GM18502 (cell line): ENCODE measurements at regions not wholly inside any gene's neighbourhood (a gene's known extent, or its start where the extent isn't known, plus 50 kb on each side); places are given as distances from the start of the nearest gene placed in this dataset.

Source experiments
- ATAC-seq: cut with Tn5 transposase; IDR thresholded peaks from one replicate; pipeline ENCODE4 v1.9.1; 2021; ENCODE audit warnings: mild to moderate bottlenecking; ENCODE audit not compliant: unreplicated experiment, poor library complexity

GRCh38 chr12:91523831-91524230 is 341.2 kb upstream of the DCN start:
- ATAC-seq: no peak

- no peak for ATAC-seq
Measured at GRCh38 chr12:91516695-91517047, 334.1 kb upstream of the DCN start.

- no peak for ATAC-seq
Measured at GRCh38 chr12:91515944-91516694, 333.5 kb upstream of the DCN start.

GRCh38 chr12:91513313-91513712 is 330.7 kb upstream of the DCN start:
- ATAC-seq: no peak

- no peak for ATAC-seq
Measured at GRCh38 chr12:91511795-91512420, 329.3 kb upstream of the DCN start.

GRCh38 chr12:91507754-91508153 is 325.1 kb upstream of the DCN start:
- no peak for ATAC-seq

GRCh38 chr12:91506452-91506851 is 323.8 kb upstream of the DCN start:
- ATAC-seq: no peak

GRCh38 chr12:91505006-91505405 is 322.4 kb upstream of the DCN start:
- no peak for ATAC-seq

- no peak for ATAC-seq
Measured at GRCh38 chr12:91502208-91502607, 319.6 kb upstream of the DCN start.

- ATAC-seq: no peak
Measured at GRCh38 chr12:91496337-91496736, 313.7 kb upstream of the DCN start.

GRCh38 chr12:91493308-91493707 is 310.7 kb upstream of the DCN start:
- ATAC-seq: no peak

- ATAC-seq: no peak
Measured at GRCh38 chr12:91492648-91493047, 310.0 kb upstream of the DCN start.

GRCh38 chr12:91490667-91491311 is 308.2 kb upstream of the DCN start:
- no peak for ATAC-seq

GRCh38 chr12:91483471-91483985 is 300.9 kb upstream of the DCN start:
- no peak for ATAC-seq

GRCh38 chr12:91482231-91482630 is 299.6 kb upstream of the DCN start:
- no peak for ATAC-seq

GRCh38 chr12:91478500-91478899 is 295.9 kb upstream of the DCN start:
- no peak for ATAC-seq

GRCh38 chr12:91467686-91468085 is 285.1 kb upstream of the DCN start:
- no peak for ATAC-seq

GRCh38 chr12:91461061-91461460 is 278.4 kb upstream of the DCN start:
- ATAC-seq: no peak

- no peak for ATAC-seq
Measured at GRCh38 chr12:91460469-91460868, 277.9 kb upstream of the DCN start.

GRCh38 chr12:91455321-91455720 is 272.7 kb upstream of the DCN start:
- ATAC-seq: no peak

- ATAC-seq: no peak
Measured at GRCh38 chr12:91454179-91454578, 271.6 kb upstream of the DCN start.
